WTC11 (cell line): ENCODE measurements at regions not wholly inside any gene's neighbourhood (a gene's known extent, or its start where the extent isn't known, plus 50 kb on each side); places are given as distances from the start of the nearest gene placed in this dataset.

Experiments
- CTCF ChIP-seq: fragments of 200-600 bp; IDR thresholded peaks from 2 replicates; pipeline ENCODE4 v1.8.0; 2022; ENCODE audit warnings: antibody characterized with exemption
- HMGXB4 ChIP-seq: sonication (generic); formaldehyde crosslinking; IDR thresholded peaks from 2 replicates; pipeline ENCODE4 v1.8.1; 2023; ENCODE audit warnings: mild to moderate bottlenecking, moderate library complexity, missing genetic modification reagents
- NFE2L1 ChIP-seq: sonication (generic); formaldehyde crosslinking; IDR thresholded peaks from 2 replicates; pipeline ENCODE4 v1.8.1; 2023; ENCODE audit warnings: missing genetic modification reagents
- TEAD1 ChIP-seq: sonication (generic); formaldehyde crosslinking; IDR thresholded peaks from 2 replicates; pipeline ENCODE4 v1.8.0; 2022; ENCODE audit warnings: mild to moderate bottlenecking, missing genetic modification reagents
- ZNF263 ChIP-seq: sonication (generic); formaldehyde crosslinking; IDR thresholded peaks from 2 replicates; pipeline ENCODE4 v1.8.1; 2022; ENCODE audit warnings: low read depth, mild to moderate bottlenecking, moderate library complexity, missing genetic modification reagents
- TF ChIP-seq, protein P1 (sequence below): sonication (generic); formaldehyde crosslinking; IDR thresholded peaks from 2 replicates; pipeline ENCODE4 v1.8.0; 2022; ENCODE audit warnings: mild to moderate bottlenecking, missing genetic modification reagents
- TF ChIP-seq, protein P2 (sequence below): sonication (generic); formaldehyde crosslinking; IDR thresholded peaks from 2 replicates; pipeline ENCODE4 v1.8.1; 2023; ENCODE audit warnings: mild to moderate bottlenecking, missing genetic modification reagents, moderate library complexity
- TF ChIP-seq, protein P3 (sequence below): sonication (generic); formaldehyde crosslinking; IDR thresholded peaks from 2 replicates; pipeline ENCODE4 v1.8.1; 2023; ENCODE audit warnings: mild to moderate bottlenecking, missing genetic modification reagents

DNA sequence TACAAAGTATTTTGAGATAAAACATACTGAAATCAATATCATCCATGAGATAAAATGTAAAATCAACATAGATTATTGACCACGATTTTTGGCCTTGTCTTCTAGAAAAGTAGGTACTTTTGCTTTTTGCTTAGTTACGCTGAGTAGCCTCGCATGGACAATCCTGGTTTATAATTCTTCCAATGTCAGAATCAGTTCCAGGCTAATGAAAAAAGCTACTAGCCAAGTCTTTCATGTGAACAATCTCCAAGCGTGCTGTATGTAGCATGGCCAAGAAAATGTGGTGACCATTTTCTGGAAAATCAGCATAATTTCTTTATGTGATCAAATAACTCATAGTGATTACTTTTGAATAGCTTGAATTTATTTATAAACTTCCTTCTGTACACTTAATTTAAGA is 145.8 kb downstream of the NTMT2 start:
- TF ChIP-seq, protein P1, sequence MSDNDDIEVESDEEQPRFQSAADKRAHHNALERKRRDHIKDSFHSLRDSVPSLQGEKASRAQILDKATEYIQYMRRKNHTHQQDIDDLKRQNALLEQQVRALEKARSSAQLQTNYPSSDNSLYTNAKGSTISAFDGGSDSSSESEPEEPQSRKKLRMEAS (CRISPR knock-in tag): no peak
- no peak for TF ChIP-seq HMGXB4 (CRISPR knock-in tag)
- TF ChIP-seq CTCF: no peak
- TF ChIP-seq, protein P2, sequence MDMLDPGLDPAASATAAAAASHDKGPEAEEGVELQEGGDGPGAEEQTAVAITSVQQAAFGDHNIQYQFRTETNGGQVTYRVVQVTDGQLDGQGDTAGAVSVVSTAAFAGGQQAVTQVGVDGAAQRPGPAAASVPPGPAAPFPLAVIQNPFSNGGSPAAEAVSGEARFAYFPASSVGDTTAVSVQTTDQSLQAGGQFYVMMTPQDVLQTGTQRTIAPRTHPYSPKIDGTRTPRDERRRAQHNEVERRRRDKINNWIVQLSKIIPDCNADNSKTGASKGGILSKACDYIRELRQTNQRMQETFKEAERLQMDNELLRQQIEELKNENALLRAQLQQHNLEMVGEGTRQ (CRISPR knock-in tag): no peak
- TF ChIP-seq NFE2L1 (CRISPR knock-in tag): no peak
- TF ChIP-seq, protein P3, sequence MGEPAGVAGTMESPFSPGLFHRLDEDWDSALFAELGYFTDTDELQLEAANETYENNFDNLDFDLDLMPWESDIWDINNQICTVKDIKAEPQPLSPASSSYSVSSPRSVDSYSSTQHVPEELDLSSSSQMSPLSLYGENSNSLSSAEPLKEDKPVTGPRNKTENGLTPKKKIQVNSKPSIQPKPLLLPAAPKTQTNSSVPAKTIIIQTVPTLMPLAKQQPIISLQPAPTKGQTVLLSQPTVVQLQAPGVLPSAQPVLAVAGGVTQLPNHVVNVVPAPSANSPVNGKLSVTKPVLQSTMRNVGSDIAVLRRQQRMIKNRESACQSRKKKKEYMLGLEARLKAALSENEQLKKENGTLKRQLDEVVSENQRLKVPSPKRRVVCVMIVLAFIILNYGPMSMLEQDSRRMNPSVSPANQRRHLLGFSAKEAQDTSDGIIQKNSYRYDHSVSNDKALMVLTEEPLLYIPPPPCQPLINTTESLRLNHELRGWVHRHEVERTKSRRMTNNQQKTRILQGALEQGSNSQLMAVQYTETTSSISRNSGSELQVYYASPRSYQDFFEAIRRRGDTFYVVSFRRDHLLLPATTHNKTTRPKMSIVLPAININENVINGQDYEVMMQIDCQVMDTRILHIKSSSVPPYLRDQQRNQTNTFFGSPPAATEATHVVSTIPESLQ: no peak
- no peak for TF ChIP-seq ZNF263 (CRISPR knock-in tag)
- no peak for TF ChIP-seq TEAD1 (CRISPR knock-in tag)
